ENCODE measurements at regions not wholly inside any gene's neighbourhood (a gene's known extent, or its start where the extent isn't known, plus 50 kb on each side); places are given as distances from the start of the nearest gene placed in this dataset.
A peak's percentile ranks its signal among the peaks of the same experiment; 100 is the strongest.

DNA sequence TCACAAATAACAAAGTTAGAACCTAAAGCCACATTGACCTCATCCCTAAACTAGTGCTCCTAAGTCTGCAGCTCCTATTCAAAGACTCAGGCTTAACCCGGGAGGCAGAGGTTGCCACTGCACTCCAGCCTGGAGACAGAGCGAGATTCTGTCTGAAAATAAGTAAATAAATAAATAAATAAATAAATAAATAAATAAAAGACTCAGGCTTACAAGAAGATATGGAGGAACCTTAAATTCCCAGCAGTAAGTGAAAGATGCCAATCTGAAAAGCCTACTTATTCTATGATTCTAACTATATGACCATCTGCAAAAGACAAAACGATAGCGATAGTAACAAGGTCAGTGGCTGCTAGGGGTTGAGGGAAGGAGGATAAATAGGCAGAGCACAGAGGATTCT, 101.7 kb downstream of the DDX1 start:
- TF ChIP-seq ZNF121 (CRISPR knock-in tag; IDR thresholded peaks at IDR 0.05) (no peak), E2F5 (CRISPR knock-in tag; IDR thresholded peaks at IDR 0.05) (no peak), ZNF219 (CRISPR knock-in tag; IDR thresholded peaks at IDR 0.05; ENCODE audit: borderline replicate concordance) (no peak), ZNF138 (CRISPR knock-in tag; conservative IDR thresholded peaks at IDR 0.05) (no peak), ZNF512 (CRISPR knock-in tag; IDR thresholded peaks at IDR 0.05; ENCODE audit: borderline replicate concordance) (no peak), MXD4 (CRISPR knock-in tag; IDR thresholded peaks at IDR 0.05; ENCODE audit: borderline replicate concordance) (no peak)
- Mint-ChIP-seq H3K4me3 (no peak overlapping the region), H3K36me3 (no peaks in the 10 kb centered on the region), H3K27ac (no peak overlapping the region), H3K27me3 (ENCODE audit: low read depth) (peaks cover 4% of the 10 kb centered on the region; the same call in 1 of the 2 replicates), H3K4me1 (peaks cover 6% of the 10 kb centered on the region; the same call in 1 of the 2 replicates), H3K9me3 (peaks cover 11% of the 10 kb centered on the region)
- POLR2A ChIA-PET, result no interaction called here
- CTCF ChIA-PET, result interaction anchor here (1.3 kb wide), 1 partner anchor 54 kb away, joined by 4 read pairs; no protein-coding TSS in a partner anchor
- DNase-seq (ENCODE audit: low spot score) (no peak), ATAC-seq (no peak)

GRCh38 chr2:15693926-15694588, 102.4 kb downstream of the DDX1 start:
- Mint-ChIP-seq H3K9me3 (peaks cover 11% of the 10 kb centered on the region), H3K27me3 (ENCODE audit: low read depth) (peaks cover 4% of the 10 kb centered on the region; the same call in 1 of the 2 replicates), H3K4me1 (peaks cover 7% of the 10 kb centered on the region; the same call in 1 of the 2 replicates), H3K36me3 (no peaks in the 10 kb centered on the region), H3K27ac (no peak overlapping the region), H3K4me3 (no peak overlapping the region)
- ChIA-PET POLR2A (no interaction called here), CTCF (interaction anchor here (1.3 kb wide), 1 partner anchor 54 kb away, joined by 4 read pairs; no protein-coding TSS in a partner anchor)
- ATAC-seq, result peak; percentile 39; the same call in 1 of the 2 replicates
- DNase-seq (ENCODE audit: low spot score), result no peak
- TF ChIP-seq ZNF121 (CRISPR knock-in tag; IDR thresholded peaks at IDR 0.05) (no peak), GTF2I (CRISPR knock-in tag; conservative IDR thresholded peaks at IDR 0.05) (no peak), ZNF671 (CRISPR knock-in tag; IDR thresholded peaks at IDR 0.05) (no peak), ZNF219 (CRISPR knock-in tag; IDR thresholded peaks at IDR 0.05; ENCODE audit: borderline replicate concordance) (no peak), ZNF232 (CRISPR knock-in tag; IDR thresholded peaks at IDR 0.05) (no peak), ZNF396 (CRISPR knock-in tag; IDR thresholded peaks at IDR 0.05; ENCODE audit: borderline replicate concordance) (no peak), ATF1 (CRISPR knock-in tag; IDR thresholded peaks at IDR 0.05) (no peak), E2F1 (CRISPR knock-in tag; IDR thresholded peaks at IDR 0.05) (no peak), SOX15 (CRISPR knock-in tag; IDR thresholded peaks at IDR 0.05) (no peak), ZBTB21 (CRISPR knock-in tag; IDR thresholded peaks at IDR 0.05; ENCODE audit: borderline replicate concordance) (no peak), FOXK1 (CRISPR knock-in tag; IDR thresholded peaks at IDR 0.05) (no peak), FOXJ3 (CRISPR knock-in tag; IDR thresholded peaks at IDR 0.05; ENCODE audit: borderline replicate concordance) (no peak), FOXP1 (CRISPR knock-in tag; IDR thresholded peaks at IDR 0.05; ENCODE audit: borderline replicate concordance) (no peak)
- TF ChIP-seq, protein P1, sequence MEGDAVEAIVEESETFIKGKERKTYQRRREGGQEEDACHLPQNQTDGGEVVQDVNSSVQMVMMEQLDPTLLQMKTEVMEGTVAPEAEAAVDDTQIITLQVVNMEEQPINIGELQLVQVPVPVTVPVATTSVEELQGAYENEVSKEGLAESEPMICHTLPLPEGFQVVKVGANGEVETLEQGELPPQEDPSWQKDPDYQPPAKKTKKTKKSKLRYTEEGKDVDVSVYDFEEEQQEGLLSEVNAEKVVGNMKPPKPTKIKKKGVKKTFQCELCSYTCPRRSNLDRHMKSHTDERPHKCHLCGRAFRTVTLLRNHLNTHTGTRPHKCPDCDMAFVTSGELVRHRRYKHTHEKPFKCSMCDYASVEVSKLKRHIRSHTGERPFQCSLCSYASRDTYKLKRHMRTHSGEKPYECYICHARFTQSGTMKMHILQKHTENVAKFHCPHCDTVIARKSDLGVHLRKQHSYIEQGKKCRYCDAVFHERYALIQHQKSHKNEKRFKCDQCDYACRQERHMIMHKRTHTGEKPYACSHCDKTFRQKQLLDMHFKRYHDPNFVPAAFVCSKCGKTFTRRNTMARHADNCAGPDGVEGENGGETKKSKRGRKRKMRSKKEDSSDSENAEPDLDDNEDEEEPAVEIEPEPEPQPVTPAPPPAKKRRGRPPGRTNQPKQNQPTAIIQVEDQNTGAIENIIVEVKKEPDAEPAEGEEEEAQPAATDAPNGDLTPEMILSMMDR (IDR thresholded peaks at IDR 0.05), result no peak
- TF ChIP-seq, protein P2, sequence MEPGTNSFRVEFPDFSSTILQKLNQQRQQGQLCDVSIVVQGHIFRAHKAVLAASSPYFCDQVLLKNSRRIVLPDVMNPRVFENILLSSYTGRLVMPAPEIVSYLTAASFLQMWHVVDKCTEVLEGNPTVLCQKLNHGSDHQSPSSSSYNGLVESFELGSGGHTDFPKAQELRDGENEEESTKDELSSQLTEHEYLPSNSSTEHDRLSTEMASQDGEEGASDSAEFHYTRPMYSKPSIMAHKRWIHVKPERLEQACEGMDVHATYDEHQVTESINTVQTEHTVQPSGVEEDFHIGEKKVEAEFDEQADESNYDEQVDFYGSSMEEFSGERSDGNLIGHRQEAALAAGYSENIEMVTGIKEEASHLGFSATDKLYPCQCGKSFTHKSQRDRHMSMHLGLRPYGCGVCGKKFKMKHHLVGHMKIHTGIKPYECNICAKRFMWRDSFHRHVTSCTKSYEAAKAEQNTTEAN (CRISPR knock-in tag; IDR thresholded peaks at IDR 0.05), result no peak
- TF ChIP-seq, protein P3, sequence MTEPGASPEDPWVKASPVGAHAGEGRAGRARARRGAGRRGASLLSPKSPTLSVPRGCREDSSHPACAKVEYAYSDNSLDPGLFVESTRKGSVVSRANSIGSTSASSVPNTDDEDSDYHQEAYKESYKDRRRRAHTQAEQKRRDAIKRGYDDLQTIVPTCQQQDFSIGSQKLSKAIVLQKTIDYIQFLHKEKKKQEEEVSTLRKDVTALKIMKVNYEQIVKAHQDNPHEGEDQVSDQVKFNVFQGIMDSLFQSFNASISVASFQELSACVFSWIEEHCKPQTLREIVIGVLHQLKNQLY (CRISPR knock-in tag; IDR thresholded peaks at IDR 0.05), result no peak
- TF ChIP-seq, protein P4, sequence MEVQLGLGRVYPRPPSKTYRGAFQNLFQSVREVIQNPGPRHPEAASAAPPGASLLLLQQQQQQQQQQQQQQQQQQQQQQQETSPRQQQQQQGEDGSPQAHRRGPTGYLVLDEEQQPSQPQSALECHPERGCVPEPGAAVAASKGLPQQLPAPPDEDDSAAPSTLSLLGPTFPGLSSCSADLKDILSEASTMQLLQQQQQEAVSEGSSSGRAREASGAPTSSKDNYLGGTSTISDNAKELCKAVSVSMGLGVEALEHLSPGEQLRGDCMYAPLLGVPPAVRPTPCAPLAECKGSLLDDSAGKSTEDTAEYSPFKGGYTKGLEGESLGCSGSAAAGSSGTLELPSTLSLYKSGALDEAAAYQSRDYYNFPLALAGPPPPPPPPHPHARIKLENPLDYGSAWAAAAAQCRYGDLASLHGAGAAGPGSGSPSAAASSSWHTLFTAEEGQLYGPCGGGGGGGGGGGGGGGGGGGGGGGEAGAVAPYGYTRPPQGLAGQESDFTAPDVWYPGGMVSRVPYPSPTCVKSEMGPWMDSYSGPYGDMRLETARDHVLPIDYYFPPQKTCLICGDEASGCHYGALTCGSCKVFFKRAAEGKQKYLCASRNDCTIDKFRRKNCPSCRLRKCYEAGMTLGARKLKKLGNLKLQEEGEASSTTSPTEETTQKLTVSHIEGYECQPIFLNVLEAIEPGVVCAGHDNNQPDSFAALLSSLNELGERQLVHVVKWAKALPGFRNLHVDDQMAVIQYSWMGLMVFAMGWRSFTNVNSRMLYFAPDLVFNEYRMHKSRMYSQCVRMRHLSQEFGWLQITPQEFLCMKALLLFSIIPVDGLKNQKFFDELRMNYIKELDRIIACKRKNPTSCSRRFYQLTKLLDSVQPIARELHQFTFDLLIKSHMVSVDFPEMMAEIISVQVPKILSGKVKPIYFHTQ (CRISPR knock-in tag; IDR thresholded peaks at IDR 0.05), result no peak
